Neural progenitor cell (in vitro differentiated cells): ENCODE measurements at regions not wholly inside any gene's neighbourhood (a gene's known extent, or its start where the extent isn't known, plus 50 kb on each side); places are given as distances from the start of the nearest gene placed in this dataset.

Source experiments
- DNase-seq: peaks from one replicate; pipeline ENCODE4 v3.0.0-alpha.2; 2016; ENCODE audit warnings: low spot score
- H2AFZ ChIP-seq: fragments of 200-600 bp; sonication (generic); replicated peaks from 2 replicates; pipeline ENCODE4 v1.6.1; 2016; ENCODE audit warnings: antibody characterized with exemption
- H3F3A ChIP-seq: fragments of 200-600 bp; sonication (generic); 2 replicates; pipeline ENCODE4 v1.6.1; 2016; ENCODE audit warnings: antibody characterized with exemption, low read depth
- H3K27ac ChIP-seq: fragments of 200-600 bp; sonication (generic); 2 replicates; pipeline ENCODE4 v1.5.1; 2016; ENCODE audit warnings: mild to moderate bottlenecking
- H3K27me3 ChIP-seq: fragments of 200-600 bp; sonication (generic); 2 replicates; pipeline ENCODE4 v1.6.1; 2016; ENCODE audit warnings: mild to moderate bottlenecking, moderate library complexity
- H3K36me3 ChIP-seq: fragments of 200-600 bp; sonication (generic); 2 replicates; pipeline ENCODE4 v1.5.1; 2016
- H3K4me1 ChIP-seq: fragments of 200-600 bp; sonication (generic); 2 replicates; pipeline ENCODE4 v1.6.1; 2016; ENCODE audit warnings: mixed run types
- H3K4me2 ChIP-seq: fragments of 200-600 bp; sonication (generic); 2 replicates; pipeline ENCODE4 v1.6.1; 2016
- H3K4me3 ChIP-seq: fragments of 200-600 bp; sonication (generic); 2 replicates; pipeline ENCODE4 v1.5.1; 2016
- H3K79me2 ChIP-seq: fragments of 200-600 bp; sonication (generic); 2 replicates; pipeline ENCODE4 v1.6.1; 2016; ENCODE audit warnings: low read depth
- H3K9ac ChIP-seq: fragments of 200-600 bp; sonication (generic); 2 replicates; pipeline ENCODE4 v1.6.1; 2016
- H3K9me3 ChIP-seq: fragments of 200-600 bp; sonication (generic); 2 replicates; pipeline ENCODE4 v1.5.1; 2016; ENCODE audit warnings: low read depth
- H4K20me1 ChIP-seq: fragments of 200-600 bp; sonication (generic); 2 replicates; pipeline ENCODE4 v1.6.1; 2016; ENCODE audit warnings: low read depth
- H3K27ac Mint-ChIP-seq: 3 replicates; pipeline ENCODE4 v1.8.0; 2021; ENCODE audit warnings: mixed read lengths
- H3K27me3 Mint-ChIP-seq: 2 replicates; pipeline ENCODE4 v1.8.0; 2022; ENCODE audit warnings: low read depth, mild to moderate bottlenecking, inconsistent platforms, moderate library complexity, mixed read lengths; ENCODE audit not compliant: insufficient read depth
- H3K36me3 Mint-ChIP-seq: 3 replicates; pipeline ENCODE4 v1.8.0; 2021; ENCODE audit warnings: mixed read lengths
- H3K4me1 Mint-ChIP-seq: 3 replicates; pipeline ENCODE4 v1.8.0; 2021; ENCODE audit warnings: mixed read lengths
- H3K4me3 Mint-ChIP-seq: 3 replicates; pipeline ENCODE4 v1.8.0; 2021; ENCODE audit warnings: mild to moderate bottlenecking, moderate library complexity, mixed read lengths
- H3K9me3 Mint-ChIP-seq: 3 replicates; pipeline ENCODE4 v1.8.0; 2020; ENCODE audit warnings: mixed read lengths
- EZH2 ChIP-seq: fragments of 200-600 bp; sonication (generic); IDR thresholded peaks from 2 replicates; pipeline ENCODE4 v1.6.1; 2017; ENCODE audit warnings: antibody characterized with exemption, mild to moderate bottlenecking, moderate library complexity
- EZH2phosphoT487 ChIP-seq: fragments of 200-600 bp; sonication (generic); IDR thresholded peaks from 2 replicates; pipeline ENCODE4 v1.6.1; 2017; ENCODE audit warnings: antibody characterized with exemption
- TF ChIP-seq, protein P1 (sequence below): fragments of 200-600 bp; sonication (generic); IDR thresholded peaks from 2 replicates; pipeline ENCODE4 v1.5.1; 2017; ENCODE audit warnings: antibody characterized with exemption, mild to moderate bottlenecking

DNA sequence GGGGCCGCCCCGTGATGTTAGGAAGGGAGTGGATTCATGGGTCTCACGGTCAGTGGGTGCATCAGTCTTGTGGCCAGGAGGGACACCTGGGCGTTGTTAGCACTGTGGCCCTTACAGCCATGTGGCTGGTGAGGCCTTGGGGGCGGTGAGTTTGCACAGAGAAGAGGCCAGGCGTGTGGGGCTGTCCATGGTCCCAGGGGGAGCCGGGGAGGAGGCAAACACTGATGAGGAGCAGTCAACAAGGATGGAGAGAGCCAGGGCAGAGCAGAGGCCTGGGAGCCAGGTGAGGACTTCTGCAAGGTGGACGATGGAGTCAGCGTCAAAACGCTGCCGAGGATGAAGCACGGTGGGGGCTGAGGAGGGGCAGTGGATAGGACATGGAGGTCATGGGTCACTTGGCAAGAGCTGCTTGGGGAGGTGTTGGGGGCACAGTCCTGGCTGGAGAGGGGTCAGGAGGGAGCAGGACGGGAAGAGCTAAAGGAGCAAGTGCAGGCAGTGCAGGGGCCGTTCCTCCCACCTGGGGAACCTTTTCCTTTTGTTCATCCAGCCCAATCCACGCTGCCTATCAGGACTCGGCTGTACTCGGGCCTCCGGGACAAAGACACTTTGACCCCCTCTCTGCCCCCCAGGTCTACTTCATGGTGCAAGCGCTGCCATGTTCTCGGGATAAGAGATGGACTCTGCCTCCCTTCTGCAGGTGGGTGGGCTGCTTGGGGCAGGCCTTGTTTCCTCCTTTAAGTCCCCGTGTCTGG is 801.1 kb downstream of the TBC1D22A start:
- Histone ChIP-seq H3F3A (no peaks in the 10 kb centered on the region), H3K9me3 (no peaks in the 10 kb centered on the region), H3K4me1 (no peaks in the 10 kb centered on the region), H3K79me2 (no peaks in the 10 kb centered on the region), H3K4me3 (no peak overlapping the region), H3K9ac (no peak overlapping the region), H3K36me3 (no peaks in the 10 kb centered on the region), H2AFZ (no peak overlapping the region), H3K27ac (no peak overlapping the region), H4K20me1 (no peaks in the 10 kb centered on the region), H3K4me2 (no peak overlapping the region), H3K27me3 (no peaks in the 10 kb centered on the region)
- TF ChIP-seq, protein P1, sequence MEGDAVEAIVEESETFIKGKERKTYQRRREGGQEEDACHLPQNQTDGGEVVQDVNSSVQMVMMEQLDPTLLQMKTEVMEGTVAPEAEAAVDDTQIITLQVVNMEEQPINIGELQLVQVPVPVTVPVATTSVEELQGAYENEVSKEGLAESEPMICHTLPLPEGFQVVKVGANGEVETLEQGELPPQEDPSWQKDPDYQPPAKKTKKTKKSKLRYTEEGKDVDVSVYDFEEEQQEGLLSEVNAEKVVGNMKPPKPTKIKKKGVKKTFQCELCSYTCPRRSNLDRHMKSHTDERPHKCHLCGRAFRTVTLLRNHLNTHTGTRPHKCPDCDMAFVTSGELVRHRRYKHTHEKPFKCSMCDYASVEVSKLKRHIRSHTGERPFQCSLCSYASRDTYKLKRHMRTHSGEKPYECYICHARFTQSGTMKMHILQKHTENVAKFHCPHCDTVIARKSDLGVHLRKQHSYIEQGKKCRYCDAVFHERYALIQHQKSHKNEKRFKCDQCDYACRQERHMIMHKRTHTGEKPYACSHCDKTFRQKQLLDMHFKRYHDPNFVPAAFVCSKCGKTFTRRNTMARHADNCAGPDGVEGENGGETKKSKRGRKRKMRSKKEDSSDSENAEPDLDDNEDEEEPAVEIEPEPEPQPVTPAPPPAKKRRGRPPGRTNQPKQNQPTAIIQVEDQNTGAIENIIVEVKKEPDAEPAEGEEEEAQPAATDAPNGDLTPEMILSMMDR = no peak
- no peak for TF ChIP-seq EZH2
- TF ChIP-seq EZH2phosphoT487 = no peak
- H3K9me3 Mint-ChIP-seq = peaks cover 13% of the 10 kb centered on the region
- peaks cover 3% of the 10 kb centered on the region for H3K27me3 Mint-ChIP-seq
- no peaks in the 10 kb centered on the region for H3K36me3 Mint-ChIP-seq
- H3K4me1 Mint-ChIP-seq = no peaks in the 10 kb centered on the region
- no peak for DNase-seq
- no peak overlapping the region for H3K27ac Mint-ChIP-seq
- H3K4me3 Mint-ChIP-seq = no peak overlapping the region

DNA sequence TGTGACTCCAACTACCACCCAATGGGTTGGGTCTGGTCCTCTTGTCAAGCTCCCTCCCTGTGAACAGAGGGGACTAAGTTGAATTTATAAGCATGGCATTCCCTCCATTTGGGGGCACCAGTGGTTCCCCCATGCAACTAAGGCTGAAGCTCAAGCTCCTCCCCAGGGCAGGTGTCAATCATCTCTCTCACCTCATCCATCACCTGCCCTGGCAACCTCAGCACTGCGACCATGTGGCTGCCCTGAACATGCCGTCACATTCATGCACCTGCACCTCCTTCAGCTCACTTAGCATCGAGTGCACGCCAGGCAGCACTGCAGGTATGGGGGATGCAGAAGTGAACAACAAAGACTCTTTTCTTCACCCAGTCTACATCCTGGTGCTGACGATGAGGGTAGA is 799.3 kb downstream of the TBC1D22A start:
- Histone ChIP-seq H3K27ac (no peak overlapping the region), H2AFZ (no peak overlapping the region), H3K9ac (no peak overlapping the region), H3K36me3 (no peaks in the 10 kb centered on the region), H3K79me2 (no peaks in the 10 kb centered on the region), H3K4me2 (no peak overlapping the region), H3F3A (peaks cover 6% of the 10 kb centered on the region), H3K9me3 (peaks cover 13% of the 10 kb centered on the region), H3K27me3 (no peaks in the 10 kb centered on the region), H3K4me1 (no peaks in the 10 kb centered on the region), H3K4me3 (no peak overlapping the region), H4K20me1 (no peaks in the 10 kb centered on the region)
- no peak overlapping the region for H3K4me3 Mint-ChIP-seq
- DNase-seq = no peak
- H3K9me3 Mint-ChIP-seq = peaks cover 15% of the 10 kb centered on the region
- TF ChIP-seq, protein P1 = no peak
- TF ChIP-seq EZH2phosphoT487 (no peak), EZH2 (no peak)
- H3K27me3 Mint-ChIP-seq = peaks cover 5% of the 10 kb centered on the region
- H3K27ac Mint-ChIP-seq = no peak overlapping the region
- H3K4me1 Mint-ChIP-seq = no peaks in the 10 kb centered on the region
- H3K36me3 Mint-ChIP-seq = no peaks in the 10 kb centered on the region

DNA sequence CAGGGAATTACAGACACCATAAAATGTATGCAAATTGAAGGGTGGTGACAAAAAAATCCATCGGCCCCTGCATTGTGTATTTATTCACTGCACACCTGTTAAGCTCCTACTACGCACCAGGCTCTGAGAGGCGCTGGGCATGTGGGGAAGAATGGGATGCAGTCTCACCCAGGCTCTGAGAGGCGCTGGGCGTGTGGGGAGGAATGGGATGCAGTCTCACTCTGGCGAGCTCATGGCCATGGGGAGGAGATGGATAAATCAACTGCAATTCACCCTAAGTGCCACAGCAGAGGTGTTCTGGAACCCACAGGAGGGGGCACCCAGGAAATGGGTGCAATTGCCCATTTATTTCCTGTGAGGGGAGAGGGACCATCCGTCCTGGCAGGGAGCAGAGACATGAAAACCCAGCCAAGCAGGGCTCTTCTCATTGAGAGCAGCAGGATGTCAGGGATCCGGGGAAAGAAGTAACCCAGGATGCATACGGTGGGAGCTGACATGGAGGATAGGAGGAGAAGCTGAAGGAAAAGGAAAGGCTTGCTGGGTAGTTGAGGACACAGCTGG is 798.7 kb downstream of the TBC1D22A start:
- Histone ChIP-seq H3K4me1 (no peaks in the 10 kb centered on the region), H3K36me3 (no peaks in the 10 kb centered on the region), H3K9me3 (peaks cover 13% of the 10 kb centered on the region), H4K20me1 (no peaks in the 10 kb centered on the region), H3F3A (peaks cover 6% of the 10 kb centered on the region), H2AFZ (no peak overlapping the region), H3K79me2 (no peaks in the 10 kb centered on the region), H3K9ac (no peak overlapping the region), H3K4me3 (no peak overlapping the region), H3K4me2 (no peak overlapping the region), H3K27me3 (no peaks in the 10 kb centered on the region), H3K27ac (no peak overlapping the region)
- TF ChIP-seq, protein P1 = no peak
- TF ChIP-seq EZH2 = no peak
- no peak for TF ChIP-seq EZH2phosphoT487
- H3K27ac Mint-ChIP-seq = no peak overlapping the region
- no peak overlapping the region for H3K4me3 Mint-ChIP-seq
- no peaks in the 10 kb centered on the region for H3K36me3 Mint-ChIP-seq
- H3K9me3 Mint-ChIP-seq = peaks cover 15% of the 10 kb centered on the region
- peaks cover 5% of the 10 kb centered on the region for H3K27me3 Mint-ChIP-seq
- no peak for DNase-seq
- no peaks in the 10 kb centered on the region for H3K4me1 Mint-ChIP-seq
